CD8-positive, alpha-beta memory T cell (primary cell): ENCODE measurements at regions not wholly inside any gene's neighbourhood (a gene's known extent, or its start where the extent isn't known, plus 50 kb on each side); places are given as distances from the start of the nearest gene placed in this dataset.

Source experiments
- CTCF ChIA-PET: fragments of 350-600 bp; sonication (Branson Sonifier 250); formaldehyde crosslinking; loops from one replicate; lab custom pipeline; 2021; ENCODE audit warnings: antibody characterized with exemption; lab: Charles Lee
- POLR2A ChIA-PET: fragments of 350-600 bp; sonication (Branson Sonifier 250); formaldehyde crosslinking; loops from one replicate; lab custom pipeline; 2021; ENCODE audit warnings: antibody characterized with exemption; lab: Charles Lee
- DNase-seq, 5 donors: peaks; one replicate each; pipeline versions ENCODE4 v3.0.0 to v3.0.0-alpha.2; 2020 to 2022; ENCODE audit warnings: mixed read lengths in 1 of 5
- H3K27ac ChIP-seq: one replicate; pipeline ENCODE4 v1.7.0; 2013; ENCODE audit warnings: low read depth, mild to moderate bottlenecking, low read length, moderate library complexity
- H3K27me3 ChIP-seq: 2 replicates; pipeline ENCODE4 v1.7.0; 2013; ENCODE audit warnings: low read length, mild to moderate bottlenecking; ENCODE audit not compliant: insufficient read depth, poor library complexity, severe bottlenecking
- H3K36me3 ChIP-seq: 2 replicates; pipeline ENCODE4 v1.7.0; 2013; ENCODE audit warnings: mild to moderate bottlenecking, low read length, moderate library complexity; ENCODE audit not compliant: insufficient read depth
- H3K4me1 ChIP-seq: 2 replicates; pipeline ENCODE4 v1.7.0; 2013; ENCODE audit warnings: mild to moderate bottlenecking, low read length, moderate library complexity; ENCODE audit not compliant: insufficient read depth
- H3K4me3 ChIP-seq: 2 replicates; pipeline ENCODE4 v1.7.0; 2013; ENCODE audit warnings: mild to moderate bottlenecking, low read length
- H3K9me3 ChIP-seq: 2 replicates; pipeline ENCODE4 v1.7.0; 2013; ENCODE audit warnings: mild to moderate bottlenecking, low read length
- H3K27ac Mint-ChIP-seq, 8 donors: one replicate each; pipeline ENCODE4 v1.8.0; 2020 to 2021; ENCODE audit warnings: mixed read lengths in 8 of 8, mild to moderate bottlenecking in 6 of 8, inconsistent platforms in 3 of 8, moderate library complexity in 3 of 8
- H3K27me3 Mint-ChIP-seq, 2 donors: one replicate each; pipeline ENCODE4 v1.8.0; 2020 to 2021; ENCODE audit warnings: mixed read lengths in 2 of 2, mild to moderate bottlenecking in 1 of 2, moderate library complexity in 1 of 2
- H3K36me3 Mint-ChIP-seq, 3 donors: one replicate each; pipeline ENCODE4 v1.8.0; 2020 to 2021; ENCODE audit warnings: mixed read lengths in 3 of 3, inconsistent platforms in 1 of 3, mild to moderate bottlenecking in 1 of 3
- H3K4me1 Mint-ChIP-seq, 3 donors: one replicate each; pipeline ENCODE4 v1.8.0; 2020 to 2021; ENCODE audit warnings: mixed read lengths in 3 of 3, inconsistent platforms in 1 of 3, mild to moderate bottlenecking in 1 of 3
- H3K4me3 Mint-ChIP-seq, 7 donors: one replicate each; pipeline ENCODE4 v1.8.0; 2020 to 2021; ENCODE audit warnings: mixed read lengths in 7 of 7, mild to moderate bottlenecking in 6 of 7, moderate library complexity in 4 of 7, inconsistent platforms in 2 of 7
- H3K9me3 Mint-ChIP-seq, 5 donors: one replicate each; pipeline ENCODE4 v1.8.0; 2020 to 2022; ENCODE audit warnings: mixed read lengths in 5 of 5, mild to moderate bottlenecking in 3 of 5, moderate library complexity in 2 of 5, inconsistent platforms in 1 of 5

- Mint-ChIP-seq H3K27me3 (peaks cover 1 to 10% of the 10 kb centered on the region in 2 donors), H3K9me3 (peaks cover 0 to 17% (median 0%) of the 10 kb centered on the region in 5 donors), H3K4me3 (no peak overlapping the region), H3K36me3 (peaks cover 0 to 6% (median 2%) of the 10 kb centered on the region in 3 donors), H3K4me1 (no peaks in the 10 kb centered on the region), H3K27ac (no peak overlapping the region)
- Histone ChIP-seq H3K27me3 (no peaks in the 10 kb centered on the region), H3K4me3 (no peak overlapping the region), H3K4me1 (no peaks in the 10 kb centered on the region), H3K27ac (no peak overlapping the region), H3K36me3 (no peaks in the 10 kb centered on the region), H3K9me3 (no peaks in the 10 kb centered on the region)
- ChIA-PET POLR2A (no interaction called here), CTCF (no interaction called here)
- DNase-seq = no peak
Observed at GRCh38 chr13:97781891-97782305, 171.6 kb upstream of the IPO5 start.

- H3K27me3 ChIP-seq = no peaks in the 10 kb centered on the region
- Mint-ChIP-seq H3K4me1 (no peaks in the 10 kb centered on the region), H3K36me3 (peaks cover 0 to 6% (median 0%) of the 10 kb centered on the region in 3 donors), H3K9me3 (peaks cover 6 to 19% (median 9%) of the 10 kb centered on the region in 5 donors), H3K4me3 (no peak overlapping the region), H3K27ac (no peak overlapping the region), H3K27me3 (peaks cover under 1 to 7% of the 10 kb centered on the region in 2 donors)
- no peaks in the 10 kb centered on the region for H3K4me1 ChIP-seq
- no peaks in the 10 kb centered on the region for H3K36me3 ChIP-seq
- ChIA-PET POLR2A (no interaction called here), CTCF (no interaction called here)
- H3K4me3 ChIP-seq = no peak overlapping the region
- no peak for DNase-seq
- no peak overlapping the region for H3K27ac ChIP-seq
- no peaks in the 10 kb centered on the region for H3K9me3 ChIP-seq
Observed at GRCh38 chr13:97786510-97786909, 167.0 kb upstream of the IPO5 start.

GRCh38 chr13:97797553-97797952 lies 155.9 kb upstream of the IPO5 start:
- peaks cover 2 to 11% of the 10 kb centered on the region in 2 donors for H3K27me3 Mint-ChIP-seq
- CTCF ChIA-PET = no interaction called here

GRCh38 chr13:97798171-97798821 lies 155.2 kb upstream of the IPO5 start:
- H3K9me3 ChIP-seq = peaks cover 9% of the 10 kb centered on the region
- Mint-ChIP-seq H3K4me3 (no peak overlapping the region), H3K27ac (no peak overlapping the region), H3K36me3 (peaks cover 0 to 7% (median 3%) of the 10 kb centered on the region in 3 donors), H3K9me3 (peaks cover 12 to 26% (median 19%) of the 10 kb centered on the region in 5 donors), H3K27me3 (peaks cover 2 to 12% of the 10 kb centered on the region in 2 donors), H3K4me1 (no peaks in the 10 kb centered on the region)
- H3K36me3 ChIP-seq = no peaks in the 10 kb centered on the region
- DNase-seq = no peak
- ChIA-PET POLR2A (no interaction called here), CTCF (no interaction called here)
- H3K4me1 ChIP-seq = no peaks in the 10 kb centered on the region
- H3K27me3 ChIP-seq = no peaks in the 10 kb centered on the region
- no peak overlapping the region for H3K27ac ChIP-seq
- no peak overlapping the region for H3K4me3 ChIP-seq

More at GRCh38 chr13:97797553-97797952, 155.9 kb upstream of the IPO5 start:
- no peaks in the 10 kb centered on the region for H3K4me1 Mint-ChIP-seq
- H3K4me3 Mint-ChIP-seq = no peak overlapping the region
- Histone ChIP-seq H3K4me1 (no peaks in the 10 kb centered on the region), H3K27ac (no peak overlapping the region), H3K9me3 (peaks cover 13% of the 10 kb centered on the region), H3K4me3 (no peak overlapping the region), H3K36me3 (no peaks in the 10 kb centered on the region), H3K27me3 (no peaks in the 10 kb centered on the region)
- H3K9me3 Mint-ChIP-seq = peaks cover 19 to 34% (median 23%) of the 10 kb centered on the region in 5 donors
- H3K36me3 Mint-ChIP-seq = peaks cover 0 to 11% (median 3%) of the 10 kb centered on the region in 3 donors
- POLR2A ChIA-PET = no interaction called here
- H3K27ac Mint-ChIP-seq = no peak overlapping the region
- no peak for DNase-seq

- Histone ChIP-seq H3K36me3 (no peaks in the 10 kb centered on the region), H3K4me3 (no peak overlapping the region), H3K27me3 (no peaks in the 10 kb centered on the region), H3K4me1 (no peaks in the 10 kb centered on the region), H3K27ac (no peak overlapping the region), H3K9me3 (peaks cover 9% of the 10 kb centered on the region)
- CTCF ChIA-PET = no interaction called here
- H3K4me1 Mint-ChIP-seq = no peaks in the 10 kb centered on the region
- peaks cover 0 to 7% (median 3%) of the 10 kb centered on the region in 3 donors for H3K36me3 Mint-ChIP-seq
- H3K27me3 Mint-ChIP-seq = peaks cover 2 to 18% of the 10 kb centered on the region in 2 donors
- DNase-seq = no peak
- no peak overlapping the region for H3K27ac Mint-ChIP-seq
- no peak overlapping the region for H3K4me3 Mint-ChIP-seq
- H3K9me3 Mint-ChIP-seq = peaks cover 10 to 23% (median 19%) of the 10 kb centered on the region in 5 donors
- POLR2A ChIA-PET = no interaction called here
Observed at GRCh38 chr13:97798836-97799235, 154.6 kb upstream of the IPO5 start.

- H3K27me3 Mint-ChIP-seq = peaks cover 2 to 34% of the 10 kb centered on the region in 2 donors
- H3K27me3 ChIP-seq = no peaks in the 10 kb centered on the region
- no peaks in the 10 kb centered on the region for H3K4me1 ChIP-seq
- DNase-seq = no peak
- CTCF ChIA-PET = no interaction called here
- POLR2A ChIA-PET = no interaction called here
- no peak overlapping the region for H3K27ac Mint-ChIP-seq
- no peaks in the 10 kb centered on the region for H3K36me3 Mint-ChIP-seq
- no peaks in the 10 kb centered on the region for H3K9me3 ChIP-seq
- H3K9me3 Mint-ChIP-seq = peaks cover 0 to 7% (median 2%) of the 10 kb centered on the region in 5 donors
- no peaks in the 10 kb centered on the region for H3K4me1 Mint-ChIP-seq
- no peak overlapping the region for H3K27ac ChIP-seq
- H3K4me3 Mint-ChIP-seq = no peak overlapping the region
- H3K4me3 ChIP-seq = no peak overlapping the region
- H3K36me3 ChIP-seq = no peaks in the 10 kb centered on the region
Observed at GRCh38 chr13:97802213-97802612, 151.3 kb upstream of the IPO5 start.

- peak overlapping the region in 1 of 8 donors; percentile 47 for H3K27ac Mint-ChIP-seq
- Histone ChIP-seq H3K36me3 (no peaks in the 10 kb centered on the region), H3K9me3 (no peaks in the 10 kb centered on the region), H3K27ac (no peak overlapping the region), H3K4me3 (no peak overlapping the region), H3K27me3 (no peaks in the 10 kb centered on the region), H3K4me1 (no peaks in the 10 kb centered on the region)
- no peak for DNase-seq
- ChIA-PET CTCF (no interaction called here), POLR2A (no interaction called here)
- H3K9me3 Mint-ChIP-seq = peaks cover 0 to 10% (median 5%) of the 10 kb centered on the region in 5 donors
- no peak overlapping the region for H3K4me3 Mint-ChIP-seq
- peaks cover 8 to 9% of the 10 kb centered on the region in 2 donors for H3K27me3 Mint-ChIP-seq
- H3K36me3 Mint-ChIP-seq = no peaks in the 10 kb centered on the region
- H3K4me1 Mint-ChIP-seq = no peaks in the 10 kb centered on the region
Observed at GRCh38 chr13:97809576-97809975, 143.9 kb upstream of the IPO5 start.

- no peak overlapping the region for H3K27ac Mint-ChIP-seq
- Histone ChIP-seq H3K9me3 (no peaks in the 10 kb centered on the region), H3K27ac (no peak overlapping the region), H3K27me3 (no peaks in the 10 kb centered on the region), H3K4me3 (no peak overlapping the region), H3K36me3 (no peaks in the 10 kb centered on the region), H3K4me1 (no peaks in the 10 kb centered on the region)
- H3K9me3 Mint-ChIP-seq = peaks cover 0 to 10% (median 5%) of the 10 kb centered on the region in 5 donors
- CTCF ChIA-PET = no interaction called here
- POLR2A ChIA-PET = no interaction called here
- H3K4me1 Mint-ChIP-seq = no peaks in the 10 kb centered on the region
- no peaks in the 10 kb centered on the region for H3K36me3 Mint-ChIP-seq
- peaks cover 3 to 8% of the 10 kb centered on the region in 2 donors for H3K27me3 Mint-ChIP-seq
- no peak for DNase-seq
- no peak overlapping the region for H3K4me3 Mint-ChIP-seq
Observed at GRCh38 chr13:97810152-97810551, 143.3 kb upstream of the IPO5 start.
